ENCODE measurements at regions not wholly inside any gene's neighbourhood (a gene's known extent, or its start where the extent isn't known, plus 50 kb on each side); places are given as distances from the start of the nearest gene placed in this dataset.

DNA sequence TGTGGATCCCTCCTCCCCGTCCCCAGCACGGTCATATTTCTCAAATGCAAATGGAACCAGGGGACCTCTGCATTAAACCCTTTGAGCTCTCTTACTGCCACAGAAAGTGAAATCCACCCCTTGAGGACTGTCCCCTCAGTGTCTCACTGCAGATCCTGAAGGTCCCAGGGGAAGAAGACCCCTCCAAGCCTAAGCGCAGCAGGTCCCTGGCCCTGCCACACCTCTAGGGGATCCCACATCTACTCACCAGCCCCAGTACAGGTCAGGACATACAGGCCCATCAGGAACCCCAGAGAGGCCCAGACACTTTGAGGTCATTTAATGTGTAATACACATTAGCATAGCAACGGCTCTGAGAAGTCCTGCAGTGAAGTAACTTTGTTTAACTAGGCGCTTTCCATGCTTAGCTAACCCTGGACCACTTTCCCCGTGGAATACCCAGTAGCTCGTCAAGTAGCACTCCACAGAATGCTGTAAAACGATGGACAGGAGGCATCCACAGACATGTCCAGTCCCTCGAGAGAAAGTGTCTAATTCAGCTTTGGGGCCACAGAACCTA is 54.7 kb upstream of the ALDH1B1 start:
- Histone ChIP-seq H3K27ac (replicated peaks) (no peak overlapping the region), H3K4me1 (no peaks in the 10 kb centered on the region), H3K36me3 (no peaks in the 10 kb centered on the region), H3K4me3 (no peak overlapping the region), H3K27me3 (ENCODE audit: low read depth) (peaks cover 14% of the 10 kb centered on the region), H3K9me3 (replicated peaks) (peaks cover 3% of the 10 kb centered on the region)
- intact Hi-C loops (cut with micrococcal nuclease) = no loop called here
- DNase-seq = no peak
- TF ChIP-seq, protein P1, sequence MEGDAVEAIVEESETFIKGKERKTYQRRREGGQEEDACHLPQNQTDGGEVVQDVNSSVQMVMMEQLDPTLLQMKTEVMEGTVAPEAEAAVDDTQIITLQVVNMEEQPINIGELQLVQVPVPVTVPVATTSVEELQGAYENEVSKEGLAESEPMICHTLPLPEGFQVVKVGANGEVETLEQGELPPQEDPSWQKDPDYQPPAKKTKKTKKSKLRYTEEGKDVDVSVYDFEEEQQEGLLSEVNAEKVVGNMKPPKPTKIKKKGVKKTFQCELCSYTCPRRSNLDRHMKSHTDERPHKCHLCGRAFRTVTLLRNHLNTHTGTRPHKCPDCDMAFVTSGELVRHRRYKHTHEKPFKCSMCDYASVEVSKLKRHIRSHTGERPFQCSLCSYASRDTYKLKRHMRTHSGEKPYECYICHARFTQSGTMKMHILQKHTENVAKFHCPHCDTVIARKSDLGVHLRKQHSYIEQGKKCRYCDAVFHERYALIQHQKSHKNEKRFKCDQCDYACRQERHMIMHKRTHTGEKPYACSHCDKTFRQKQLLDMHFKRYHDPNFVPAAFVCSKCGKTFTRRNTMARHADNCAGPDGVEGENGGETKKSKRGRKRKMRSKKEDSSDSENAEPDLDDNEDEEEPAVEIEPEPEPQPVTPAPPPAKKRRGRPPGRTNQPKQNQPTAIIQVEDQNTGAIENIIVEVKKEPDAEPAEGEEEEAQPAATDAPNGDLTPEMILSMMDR (IDR thresholded peaks at IDR 0.05; ENCODE audit: borderline replicate concordance) = no peak

DNA sequence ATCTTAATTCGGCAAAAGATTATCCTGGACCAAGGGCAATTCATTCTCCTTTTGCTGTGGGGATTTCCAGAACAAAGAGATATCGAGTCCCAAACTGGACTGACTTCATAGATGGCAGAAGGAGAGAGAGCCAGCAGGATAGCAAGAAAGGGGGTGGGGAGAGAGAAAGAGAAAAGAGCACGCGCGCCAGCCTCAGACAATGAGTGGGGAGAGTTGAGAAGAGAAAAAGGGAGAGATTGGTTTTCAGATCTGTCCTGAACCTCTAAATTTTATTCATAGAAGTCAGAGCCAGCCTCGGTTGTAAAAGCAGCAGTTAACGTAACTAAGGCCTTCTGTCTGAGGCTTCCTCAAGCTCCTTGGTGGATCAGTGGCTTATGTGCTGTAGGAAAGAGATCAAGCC is 55.3 kb upstream of the ALDH1B1 start:
- intact Hi-C loops (cut with micrococcal nuclease) = no loop called here
- H3K4me3 ChIP-seq = no peak overlapping the region
- no peaks in the 10 kb centered on the region for H3K4me1 ChIP-seq
- no peak overlapping the region for H3K27ac ChIP-seq (replicated peaks)
- H3K36me3 ChIP-seq = no peaks in the 10 kb centered on the region
- DNase-seq = no peak
- peaks cover 3% of the 10 kb centered on the region for H3K9me3 ChIP-seq (replicated peaks)
- TF ChIP-seq, protein P1 (IDR thresholded peaks at IDR 0.05; ENCODE audit: borderline replicate concordance) = no peak
- H3K27me3 ChIP-seq (ENCODE audit: low read depth) = peaks cover 14% of the 10 kb centered on the region

DNA sequence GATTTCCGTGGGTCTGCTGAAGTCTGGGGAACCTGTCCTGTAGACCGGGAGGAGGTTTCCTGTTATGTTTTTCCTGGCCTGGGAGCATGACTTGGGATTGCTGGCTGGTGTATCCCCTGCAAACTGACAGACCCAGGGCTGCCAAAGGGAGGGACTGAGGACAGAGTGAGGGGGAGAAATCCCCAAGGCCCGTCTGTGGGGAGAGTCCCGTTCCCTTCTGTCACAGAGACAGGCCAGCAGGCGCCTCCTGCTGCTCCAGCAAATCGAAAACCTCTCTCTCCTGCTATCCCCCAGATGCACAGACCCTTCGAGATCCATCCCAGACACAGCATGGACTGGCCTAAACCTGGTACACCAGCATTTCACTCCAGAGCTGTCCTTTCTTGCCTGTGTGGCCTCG is 56.2 kb upstream of the ALDH1B1 start:
- H3K4me1 ChIP-seq = no peaks in the 10 kb centered on the region
- no peak overlapping the region for H3K27ac ChIP-seq (replicated peaks)
- intact Hi-C loops (cut with micrococcal nuclease) = no loop called here
- H3K9me3 ChIP-seq (replicated peaks) = no peaks in the 10 kb centered on the region
- DNase-seq = no peak
- TF ChIP-seq, protein P1 (IDR thresholded peaks at IDR 0.05; ENCODE audit: borderline replicate concordance) = no peak
- H3K36me3 ChIP-seq = no peaks in the 10 kb centered on the region
- H3K4me3 ChIP-seq = no peak overlapping the region
- H3K27me3 ChIP-seq (ENCODE audit: low read depth) = peaks cover 14% of the 10 kb centered on the region

DNA sequence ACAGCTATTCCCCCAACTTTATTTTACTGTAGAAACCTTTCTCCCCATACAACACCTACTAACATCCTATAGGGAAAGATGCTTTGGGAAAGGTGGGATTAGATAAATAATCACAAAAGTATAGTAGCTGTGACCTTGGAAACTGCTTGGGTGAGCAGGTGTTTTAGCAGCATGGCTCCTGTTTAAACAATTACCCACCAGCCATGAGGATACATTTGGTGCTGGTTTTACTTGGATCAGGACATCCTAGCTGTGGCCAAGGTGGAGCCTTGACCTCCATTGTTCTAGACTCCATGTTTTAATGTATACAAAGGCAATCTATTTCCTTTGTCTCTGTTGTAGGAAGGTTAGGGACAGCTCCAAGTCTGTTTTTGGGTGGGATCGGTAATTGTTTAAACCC is 56.8 kb upstream of the ALDH1B1 start:
- H3K9me3 ChIP-seq (replicated peaks) = no peaks in the 10 kb centered on the region
- TF ChIP-seq, protein P1 (IDR thresholded peaks at IDR 0.05; ENCODE audit: borderline replicate concordance) = no peak
- H3K27me3 ChIP-seq (ENCODE audit: low read depth) = peaks cover 12% of the 10 kb centered on the region
- intact Hi-C loops (cut with micrococcal nuclease) = no loop called here
- no peak for DNase-seq
- H3K27ac ChIP-seq (replicated peaks) = no peak overlapping the region
- no peak overlapping the region for H3K4me3 ChIP-seq
- no peaks in the 10 kb centered on the region for H3K36me3 ChIP-seq
- H3K4me1 ChIP-seq = no peaks in the 10 kb centered on the region

DNA sequence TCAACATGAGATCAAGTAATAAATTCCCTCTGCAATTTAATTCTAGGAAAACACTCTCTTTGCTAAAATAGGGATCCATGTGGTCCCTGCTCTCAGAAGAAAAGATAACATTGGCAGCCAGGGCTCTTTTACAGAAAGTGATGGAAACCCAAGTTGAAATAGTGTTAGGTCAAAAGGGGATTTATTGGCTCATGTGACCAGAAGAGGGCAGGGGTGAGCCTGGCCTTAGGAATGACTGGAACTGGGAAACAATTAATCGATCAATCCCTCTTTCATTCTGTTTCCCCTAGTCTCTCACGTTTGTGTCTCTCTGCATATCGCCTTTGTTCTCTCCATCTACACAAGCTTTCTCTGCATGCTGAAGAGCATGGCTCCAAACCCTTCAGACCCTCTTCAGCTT is 58.3 kb upstream of the ALDH1B1 start:
- intact Hi-C loops (cut with micrococcal nuclease) = no loop called here
- Histone ChIP-seq H3K4me1 (no peaks in the 10 kb centered on the region), H3K9me3 (replicated peaks) (no peaks in the 10 kb centered on the region), H3K4me3 (no peak overlapping the region), H3K27ac (replicated peaks) (no peak overlapping the region), H3K27me3 (ENCODE audit: low read depth) (peaks cover 5% of the 10 kb centered on the region), H3K36me3 (no peaks in the 10 kb centered on the region)
- DNase-seq = no peak
- TF ChIP-seq, protein P1 (IDR thresholded peaks at IDR 0.05; ENCODE audit: borderline replicate concordance) = peak; percentile 42

Data from left ventricle myocardium inferior (tissue), 1 donor.